ENCODE measurements at regions not wholly inside any gene's neighbourhood (a gene's known extent, or its start where the extent isn't known, plus 50 kb on each side); places are given as distances from the start of the nearest gene placed in this dataset.

DNA sequence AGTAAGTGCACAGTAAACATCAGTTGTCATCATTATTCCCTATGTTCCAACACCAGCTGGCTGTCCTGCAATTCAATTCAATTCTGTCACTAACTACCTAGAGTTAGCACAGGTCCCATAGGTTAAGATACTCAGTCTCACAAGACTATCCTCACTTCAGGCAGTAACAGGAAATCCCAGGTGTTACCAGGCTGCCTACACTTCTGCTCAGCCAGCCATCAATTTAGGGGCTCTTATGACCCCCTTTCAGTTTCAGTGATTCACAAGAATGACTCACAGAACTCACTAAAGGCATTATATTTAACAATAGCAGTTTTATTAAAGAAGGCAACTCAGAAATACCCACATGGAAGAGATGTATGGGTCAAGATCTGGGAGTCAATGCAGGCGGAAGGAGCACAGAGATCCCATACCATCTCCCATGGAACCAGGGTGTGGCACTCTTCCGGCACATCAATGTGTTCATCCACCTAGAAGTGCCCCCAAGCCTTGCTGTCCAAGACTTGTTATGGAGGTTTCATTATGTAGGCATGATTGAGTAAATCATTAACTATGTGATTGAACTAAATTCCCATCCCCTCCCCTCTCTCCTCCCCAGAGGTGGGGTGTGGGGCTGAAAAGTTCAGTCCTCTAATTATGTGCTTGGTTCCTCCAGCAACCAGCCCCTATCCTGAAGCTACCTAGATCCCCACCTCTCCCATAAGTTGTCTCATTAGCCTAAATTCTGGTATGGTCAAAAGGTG lies 120.8 kb upstream of the WSCD2 start:
- WGBS, 2 experiments (ENCODE audit: extremely low coverage in 2 of 2, insufficient read length in 1 of 2) = no CpG with 5 or more reads among the region's 2 CpGs

More for the DNA sequence above, 120.8 kb upstream of the WSCD2 start:
- Histone ChIP-seq H3K27me3 (ENCODE audit: control insufficient read depth, insufficient read depth, low read length) (no peaks in the 10 kb centered on the region), H2AFZ (replicated peaks; ENCODE audit: low read length, poor library complexity) (no peak overlapping the region), H3K4ac (ENCODE audit: low read depth, low read length) (no peak overlapping the region), H3K9me1 (ENCODE audit: insufficient read depth, low read length) (no peaks in the 10 kb centered on the region), H3K18ac (ENCODE audit: low read depth, low read length) (no peak overlapping the region), H2BK120ac (ENCODE audit: low read depth, low read length) (no peak overlapping the region), H2AK5ac (ENCODE audit: low read depth, low read length) (no peak overlapping the region), H3K4me1 (ENCODE audit: control insufficient read depth, insufficient read depth, low read length) (no peaks in the 10 kb centered on the region), H3K4me3 (ENCODE audit: insufficient read depth, low read depth, low read length) (no peak overlapping the region), H4K5ac (ENCODE audit: low read depth, low read length) (no peak overlapping the region), H3K79me1 (ENCODE audit: low read depth in 1 of 2, low read length in 2 of 2) (no peaks in the 10 kb centered on the region), H3K9me3 (ENCODE audit: control insufficient read depth, insufficient read depth, low read length) (no peaks in the 10 kb centered on the region), H4K8ac (ENCODE audit: low read depth in 2 of 2, low read length in 2 of 2) (no peak overlapping the region), H3K4me2 (ENCODE audit: low read depth, low read length) (no peak overlapping the region), H2BK5ac (ENCODE audit: low read depth, low read length, poor library complexity, severe bottlenecking) (no peak overlapping the region), H3K36me3 (ENCODE audit: control insufficient read depth, insufficient read depth, low read length) (no peaks in the 10 kb centered on the region), H3K23ac (ENCODE audit: low read depth, low read length) (no peak overlapping the region), H4K20me1 (ENCODE audit: insufficient read depth, low read length) (no peaks in the 10 kb centered on the region), H2BK20ac (ENCODE audit: low read depth, low read length) (no peak overlapping the region), H3K56ac (ENCODE audit: extremely low read depth, insufficient read depth, low read length) (no peak overlapping the region), H2BK15ac (ENCODE audit: low read depth, low read length) (no peak overlapping the region), H2AK9ac (replicated peaks; ENCODE audit: low read depth, low read length, poor library complexity) (no peak overlapping the region), H3K14ac (replicated peaks; ENCODE audit: low read depth, low read length) (no peak overlapping the region), H3K27ac (ENCODE audit: insufficient read depth, low read length) (no peak overlapping the region), H3K9ac (ENCODE audit: low read depth, low read length) (no peak overlapping the region), H4K91ac (ENCODE audit: insufficient read depth, low read depth, low read length) (no peak overlapping the region)
- ChIA-PET CTCF (no interaction called here), POLR2A (ENCODE audit: unreplicated experiment) (no interaction called here)
- dilution Hi-C loops (cut with HindIII; ENCODE audit: low sequenced_read_pairs, unreplicated experiment) = no loop called here
- no TSS peak for BruUV-seq (replicated peaks)
- ATAC-seq (ENCODE audit: low read depth) (no peak), DNase-seq (no peak)
- intact Hi-C loops (cut with micrococcal nuclease) = no loop called here
- in situ Hi-C loops (cut with MboI; ENCODE audit: low sequenced_read_pairs) = no loop called here
- TF ChIP-seq, protein P1, sequence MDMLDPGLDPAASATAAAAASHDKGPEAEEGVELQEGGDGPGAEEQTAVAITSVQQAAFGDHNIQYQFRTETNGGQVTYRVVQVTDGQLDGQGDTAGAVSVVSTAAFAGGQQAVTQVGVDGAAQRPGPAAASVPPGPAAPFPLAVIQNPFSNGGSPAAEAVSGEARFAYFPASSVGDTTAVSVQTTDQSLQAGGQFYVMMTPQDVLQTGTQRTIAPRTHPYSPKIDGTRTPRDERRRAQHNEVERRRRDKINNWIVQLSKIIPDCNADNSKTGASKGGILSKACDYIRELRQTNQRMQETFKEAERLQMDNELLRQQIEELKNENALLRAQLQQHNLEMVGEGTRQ (IDR thresholded peaks at IDR 0.05; ENCODE audit: low read depth, low read length) = no peak
- TF ChIP-seq, protein P2, sequence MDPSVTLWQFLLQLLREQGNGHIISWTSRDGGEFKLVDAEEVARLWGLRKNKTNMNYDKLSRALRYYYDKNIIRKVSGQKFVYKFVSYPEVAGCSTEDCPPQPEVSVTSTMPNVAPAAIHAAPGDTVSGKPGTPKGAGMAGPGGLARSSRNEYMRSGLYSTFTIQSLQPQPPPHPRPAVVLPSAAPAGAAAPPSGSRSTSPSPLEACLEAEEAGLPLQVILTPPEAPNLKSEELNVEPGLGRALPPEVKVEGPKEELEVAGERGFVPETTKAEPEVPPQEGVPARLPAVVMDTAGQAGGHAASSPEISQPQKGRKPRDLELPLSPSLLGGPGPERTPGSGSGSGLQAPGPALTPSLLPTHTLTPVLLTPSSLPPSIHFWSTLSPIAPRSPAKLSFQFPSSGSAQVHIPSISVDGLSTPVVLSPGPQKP (IDR thresholded peaks at IDR 0.05; ENCODE audit: borderline replicate concordance, low read depth, low read length) = no peak
- TF ChIP-seq RCOR1 (IDR thresholded peaks at IDR 0.05; ENCODE audit: insufficient replicate concordance, low read length) = no peak
- TF ChIP-seq FOS (IDR thresholded peaks at IDR 0.05; ENCODE audit: low read depth, low read length) = no peak
- TF ChIP-seq POLR2A (IDR thresholded peaks at IDR 0.05; ENCODE audit: low read depth, low read length) = no peak
- no peak for TF ChIP-seq NFE2L2 (IDR thresholded peaks at IDR 0.05; ENCODE audit: low read depth, low read length)
- TF ChIP-seq MXI1 (IDR thresholded peaks at IDR 0.05; ENCODE audit: borderline replicate concordance, low read depth, low read length) = no peak
- no peak for TF ChIP-seq CEBPB (IDR thresholded peaks at IDR 0.05; ENCODE audit: low read depth, low read length)
- TF ChIP-seq SMC3 (IDR thresholded peaks at IDR 0.05; ENCODE audit: low read depth, low read length) = no peak
- no peak for TF ChIP-seq MAFK (IDR thresholded peaks at IDR 0.05; ENCODE audit: low read depth, low read length)
- TF ChIP-seq CHD1 (IDR thresholded peaks at IDR 0.05; ENCODE audit: low read depth, low read length) = no peak
- TF ChIP-seq RAD21 (IDR thresholded peaks at IDR 0.05; ENCODE audit: low read length) = no peak
- no peak for TF ChIP-seq BHLHE40 (IDR thresholded peaks at IDR 0.05; ENCODE audit: low read depth, low read length)
- TF ChIP-seq, protein P3, sequence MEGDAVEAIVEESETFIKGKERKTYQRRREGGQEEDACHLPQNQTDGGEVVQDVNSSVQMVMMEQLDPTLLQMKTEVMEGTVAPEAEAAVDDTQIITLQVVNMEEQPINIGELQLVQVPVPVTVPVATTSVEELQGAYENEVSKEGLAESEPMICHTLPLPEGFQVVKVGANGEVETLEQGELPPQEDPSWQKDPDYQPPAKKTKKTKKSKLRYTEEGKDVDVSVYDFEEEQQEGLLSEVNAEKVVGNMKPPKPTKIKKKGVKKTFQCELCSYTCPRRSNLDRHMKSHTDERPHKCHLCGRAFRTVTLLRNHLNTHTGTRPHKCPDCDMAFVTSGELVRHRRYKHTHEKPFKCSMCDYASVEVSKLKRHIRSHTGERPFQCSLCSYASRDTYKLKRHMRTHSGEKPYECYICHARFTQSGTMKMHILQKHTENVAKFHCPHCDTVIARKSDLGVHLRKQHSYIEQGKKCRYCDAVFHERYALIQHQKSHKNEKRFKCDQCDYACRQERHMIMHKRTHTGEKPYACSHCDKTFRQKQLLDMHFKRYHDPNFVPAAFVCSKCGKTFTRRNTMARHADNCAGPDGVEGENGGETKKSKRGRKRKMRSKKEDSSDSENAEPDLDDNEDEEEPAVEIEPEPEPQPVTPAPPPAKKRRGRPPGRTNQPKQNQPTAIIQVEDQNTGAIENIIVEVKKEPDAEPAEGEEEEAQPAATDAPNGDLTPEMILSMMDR (conservative IDR thresholded peaks at IDR 0.05; ENCODE audit: low read depth, low read length) = no peak

Data from IMR-90 (cell line).